ENCODE measurements at regions not wholly inside any gene's neighbourhood (a gene's known extent, or its start where the extent isn't known, plus 50 kb on each side); places are given as distances from the start of the nearest gene placed in this dataset.

GRCh38 chr15:93158097-93158900 lies 69.3 kb upstream of the RGMA start:
- no peak for TF ChIP-seq CTCF (IDR thresholded peaks at IDR 0.05)
- TF ChIP-seq POLR2A (IDR thresholded peaks at IDR 0.05): no peak
